RCC 7860 (cell line): ENCODE measurements at regions not wholly inside any gene's neighbourhood (a gene's known extent, or its start where the extent isn't known, plus 50 kb on each side); places are given as distances from the start of the nearest gene placed in this dataset.

ENCODE experiments used
- DNase-seq: peaks from one replicate; pipeline ENCODE4 v3.0.0-alpha.2; 2015; ENCODE audit warnings: low spot score
- FAIRE-seq: peaks from 2 replicates; lab custom pipeline; 2012; peaks lifted over from hg19 to GRCh38; lab: Jason Lieb, UNC

GRCh38 chr4:107255596-107255995 lies 219.5 kb upstream of the DKK2 start:
- DNase-seq (no peak), FAIRE-seq (no peak)

- no peak for DNase-seq
- FAIRE-seq, result no peak
Measured at GRCh38 chr4:107255114-107255513, 219.0 kb upstream of the DKK2 start.

- no peak for FAIRE-seq
- DNase-seq, result no peak
Measured at GRCh38 chr4:107253579-107254068, 217.5 kb upstream of the DKK2 start.

- FAIRE-seq (no peak), DNase-seq (no peak)
Measured at GRCh38 chr4:107253090-107253489, 217.0 kb upstream of the DKK2 start.

GRCh38 chr4:107252571-107252970 lies 216.5 kb upstream of the DKK2 start:
- no peak for DNase-seq
- FAIRE-seq, result no peak

- FAIRE-seq (no peak), DNase-seq (no peak)
Measured at GRCh38 chr4:107248571-107248970, 212.5 kb upstream of the DKK2 start.

GRCh38 chr4:107247738-107248137 lies 211.6 kb upstream of the DKK2 start:
- DNase-seq (no peak), FAIRE-seq (no peak)

GRCh38 chr4:107246761-107247160 lies 210.6 kb upstream of the DKK2 start:
- FAIRE-seq (no peak), DNase-seq (no peak)

- FAIRE-seq (no peak), DNase-seq (no peak)
Measured at GRCh38 chr4:107243141-107243781, 207.1 kb upstream of the DKK2 start.

GRCh38 chr4:107220976-107221375 lies 184.9 kb upstream of the DKK2 start:
- no peak for DNase-seq
- FAIRE-seq, result no peak

- DNase-seq, result no peak
- FAIRE-seq, result no peak
Measured at GRCh38 chr4:107219681-107220080, 183.6 kb upstream of the DKK2 start.

GRCh38 chr4:107216379-107216778 lies 180.3 kb upstream of the DKK2 start:
- no peak for FAIRE-seq

GRCh38 chr4:107215222-107215621 lies 179.1 kb upstream of the DKK2 start:
- DNase-seq (no peak), FAIRE-seq (no peak)

More at GRCh38 chr4:107216379-107216778, 180.3 kb upstream of the DKK2 start:
- DNase-seq, result no peak

GRCh38 chr4:107213880-107214279 lies 177.8 kb upstream of the DKK2 start:
- DNase-seq, result no peak
- no peak for FAIRE-seq

GRCh38 chr4:107213410-107213809 lies 177.3 kb upstream of the DKK2 start:
- DNase-seq, result no peak

GRCh38 chr4:107212565-107212964 lies 176.5 kb upstream of the DKK2 start:
- FAIRE-seq, result no peak
- no peak for DNase-seq

More at GRCh38 chr4:107213410-107213809, 177.3 kb upstream of the DKK2 start:
- no peak for FAIRE-seq

GRCh38 chr4:107210450-107211239 lies 174.5 kb upstream of the DKK2 start:
- no peak for FAIRE-seq

GRCh38 chr4:107203733-107204132 lies 167.6 kb upstream of the DKK2 start:
- DNase-seq (no peak), FAIRE-seq (no peak)

More at GRCh38 chr4:107210450-107211239, 174.5 kb upstream of the DKK2 start:
- DNase-seq, result no peak

- DNase-seq (no peak), FAIRE-seq (no peak)
Measured at GRCh38 chr4:107202744-107203143, 166.6 kb upstream of the DKK2 start.

- no peak for FAIRE-seq
- no peak for DNase-seq
Measured at GRCh38 chr4:107197121-107197520, 161.0 kb upstream of the DKK2 start.

GRCh38 chr4:107196312-107196711 lies 160.2 kb upstream of the DKK2 start:
- DNase-seq (no peak), FAIRE-seq (no peak)

- DNase-seq, result no peak
- FAIRE-seq, result no peak
Measured at GRCh38 chr4:107194005-107194404, 157.9 kb upstream of the DKK2 start.
